Memory B cell (primary cell): ENCODE measurements at regions not wholly inside any gene's neighbourhood (a gene's known extent, or its start where the extent isn't known, plus 50 kb on each side); places are given as distances from the start of the nearest gene placed in this dataset.

Experiments used
- ATAC-seq: fragments of 150-1000 bp; cut with Tn5 transposase; 2 replicates; pipeline ENCODE4 v1.10.0; 2021; ENCODE audit warnings: low read depth, mild to moderate bottlenecking, moderate library complexity
- DNase-seq, 2 donors: peaks; one replicate each; pipeline ENCODE4 v3.0.0; 2022; ENCODE audit warnings: low spot score in 2 of 2
- H3K27ac Mint-ChIP-seq: one replicate; pipeline ENCODE4 v1.8.0; 2022; ENCODE audit warnings: mild to moderate bottlenecking, moderate library complexity, mixed read lengths
- H3K27me3 Mint-ChIP-seq: one replicate; pipeline ENCODE4 v1.8.0; 2022; ENCODE audit warnings: mixed read lengths
- H3K36me3 Mint-ChIP-seq: one replicate; pipeline ENCODE4 v1.8.0; 2022; ENCODE audit warnings: mild to moderate bottlenecking, mixed read lengths
- H3K4me1 Mint-ChIP-seq: one replicate; pipeline ENCODE4 v1.8.0; 2022; ENCODE audit warnings: mixed read lengths
- H3K4me3 Mint-ChIP-seq: one replicate; pipeline ENCODE4 v1.8.0; 2022; ENCODE audit warnings: mild to moderate bottlenecking, moderate library complexity, mixed read lengths
- H3K9me3 Mint-ChIP-seq: one replicate; pipeline ENCODE4 v1.8.0; 2022; ENCODE audit warnings: mixed read lengths

GRCh38 chr18:46397174-46397573 is 259.8 kb downstream of the LOXHD1 start:
- Mint-ChIP-seq H3K36me3 (no peaks in the 10 kb centered on the region), H3K9me3 (no peaks in the 10 kb centered on the region), H3K27ac (no peak overlapping the region), H3K4me3 (no peak overlapping the region), H3K4me1 (peaks cover 6% of the 10 kb centered on the region), H3K27me3 (peaks cover 22% of the 10 kb centered on the region)
- no peak for ATAC-seq
- DNase-seq: no peak

GRCh38 chr18:46398005-46398404 is 259.0 kb downstream of the LOXHD1 start:
- DNase-seq: no peak
- no peak for ATAC-seq
- Mint-ChIP-seq H3K27me3 (peaks cover 22% of the 10 kb centered on the region), H3K4me1 (peaks cover 6% of the 10 kb centered on the region), H3K36me3 (no peaks in the 10 kb centered on the region), H3K9me3 (no peaks in the 10 kb centered on the region), H3K4me3 (no peak overlapping the region), H3K27ac (no peak overlapping the region)

GRCh38 chr18:46398625-46399024 is 258.4 kb downstream of the LOXHD1 start:
- Mint-ChIP-seq H3K36me3 (no peaks in the 10 kb centered on the region), H3K27ac (no peak overlapping the region), H3K9me3 (no peaks in the 10 kb centered on the region), H3K4me1 (peaks cover 6% of the 10 kb centered on the region), H3K4me3 (no peak overlapping the region), H3K27me3 (peaks cover 22% of the 10 kb centered on the region)
- no peak for DNase-seq
- no peak for ATAC-seq

- H3K27ac Mint-ChIP-seq: no peak overlapping the region
- no peak overlapping the region for H3K4me3 Mint-ChIP-seq
- DNase-seq: no peak
- H3K4me1 Mint-ChIP-seq: peaks cover 6% of the 10 kb centered on the region
- peaks cover 22% of the 10 kb centered on the region for H3K27me3 Mint-ChIP-seq
- no peaks in the 10 kb centered on the region for H3K36me3 Mint-ChIP-seq
- ATAC-seq: no peak
- H3K9me3 Mint-ChIP-seq: no peaks in the 10 kb centered on the region
Measured at GRCh38 chr18:46399303-46399702, 257.7 kb downstream of the LOXHD1 start.

- Mint-ChIP-seq H3K4me1 (peaks cover 6% of the 10 kb centered on the region), H3K27me3 (peaks cover 27% of the 10 kb centered on the region), H3K27ac (no peak overlapping the region), H3K4me3 (no peak overlapping the region), H3K36me3 (no peaks in the 10 kb centered on the region), H3K9me3 (no peaks in the 10 kb centered on the region)
- ATAC-seq: no peak
- no peak for DNase-seq
Measured at GRCh38 chr18:46400449-46400848, 256.6 kb downstream of the LOXHD1 start.

- H3K4me1 Mint-ChIP-seq: peaks cover 6% of the 10 kb centered on the region
- ATAC-seq (no peak), DNase-seq (no peak)
- H3K27me3 Mint-ChIP-seq: peaks cover 28% of the 10 kb centered on the region
- H3K27ac Mint-ChIP-seq: no peak overlapping the region
- no peaks in the 10 kb centered on the region for H3K9me3 Mint-ChIP-seq
- no peaks in the 10 kb centered on the region for H3K36me3 Mint-ChIP-seq
- no peak overlapping the region for H3K4me3 Mint-ChIP-seq
Measured at GRCh38 chr18:46401486-46402070, 255.4 kb downstream of the LOXHD1 start.

- H3K4me3 Mint-ChIP-seq: no peak overlapping the region
- no peaks in the 10 kb centered on the region for H3K9me3 Mint-ChIP-seq
- peaks cover 27% of the 10 kb centered on the region for H3K27me3 Mint-ChIP-seq
- no peak overlapping the region for H3K27ac Mint-ChIP-seq
- H3K36me3 Mint-ChIP-seq: no peaks in the 10 kb centered on the region
- peaks cover 4% of the 10 kb centered on the region for H3K4me1 Mint-ChIP-seq
- DNase-seq (no peak), ATAC-seq (no peak)
Measured at GRCh38 chr18:46402396-46402795, 254.6 kb downstream of the LOXHD1 start.

GRCh38 chr18:46402945-46403344 is 254.1 kb downstream of the LOXHD1 start:
- no peak overlapping the region for H3K27ac Mint-ChIP-seq
- peaks cover 27% of the 10 kb centered on the region for H3K27me3 Mint-ChIP-seq
- H3K9me3 Mint-ChIP-seq: no peaks in the 10 kb centered on the region
- peaks cover 2% of the 10 kb centered on the region for H3K4me1 Mint-ChIP-seq
- H3K4me3 Mint-ChIP-seq: no peak overlapping the region
- DNase-seq (no peak), ATAC-seq (no peak)
- H3K36me3 Mint-ChIP-seq: no peaks in the 10 kb centered on the region

GRCh38 chr18:46405832-46406538 is 251.0 kb downstream of the LOXHD1 start:
- Mint-ChIP-seq H3K4me3 (no peak overlapping the region), H3K27ac (no peak overlapping the region), H3K27me3 (peaks cover 22% of the 10 kb centered on the region), H3K36me3 (no peaks in the 10 kb centered on the region), H3K9me3 (no peaks in the 10 kb centered on the region), H3K4me1 (no peaks in the 10 kb centered on the region)
- ATAC-seq: no peak
- DNase-seq: no peak

GRCh38 chr18:46406539-46406932 is 250.5 kb downstream of the LOXHD1 start:
- Mint-ChIP-seq H3K27me3 (peaks cover 22% of the 10 kb centered on the region), H3K27ac (no peak overlapping the region), H3K36me3 (no peaks in the 10 kb centered on the region), H3K4me3 (no peak overlapping the region), H3K9me3 (no peaks in the 10 kb centered on the region), H3K4me1 (no peaks in the 10 kb centered on the region)
- no peak for ATAC-seq
- DNase-seq: no peak

- Mint-ChIP-seq H3K4me1 (no peaks in the 10 kb centered on the region), H3K27me3 (peaks cover 22% of the 10 kb centered on the region), H3K9me3 (no peaks in the 10 kb centered on the region), H3K4me3 (no peak overlapping the region), H3K27ac (no peak overlapping the region), H3K36me3 (no peaks in the 10 kb centered on the region)
- ATAC-seq: no peak
- DNase-seq: no peak
Measured at GRCh38 chr18:46407486-46408166, 249.4 kb downstream of the LOXHD1 start.

GRCh38 chr18:46408334-46408987 is 248.6 kb downstream of the LOXHD1 start:
- no peak overlapping the region for H3K4me3 Mint-ChIP-seq
- ATAC-seq: no peak
- no peaks in the 10 kb centered on the region for H3K36me3 Mint-ChIP-seq
- DNase-seq: no peak
- peaks cover 22% of the 10 kb centered on the region for H3K27me3 Mint-ChIP-seq
- H3K9me3 Mint-ChIP-seq: no peaks in the 10 kb centered on the region
- H3K4me1 Mint-ChIP-seq: no peaks in the 10 kb centered on the region
- no peak overlapping the region for H3K27ac Mint-ChIP-seq

- H3K36me3 Mint-ChIP-seq: no peaks in the 10 kb centered on the region
- no peaks in the 10 kb centered on the region for H3K4me1 Mint-ChIP-seq
- H3K27ac Mint-ChIP-seq: no peak overlapping the region
- no peak for DNase-seq
- H3K4me3 Mint-ChIP-seq: no peak overlapping the region
- peaks cover 16% of the 10 kb centered on the region for H3K27me3 Mint-ChIP-seq
- no peak for ATAC-seq
- no peaks in the 10 kb centered on the region for H3K9me3 Mint-ChIP-seq
Measured at GRCh38 chr18:46411191-46411828, 245.7 kb downstream of the LOXHD1 start.
